Astrocyte of the cerebellum (primary cell): ENCODE measurements at regions not wholly inside any gene's neighbourhood (a gene's known extent, or its start where the extent isn't known, plus 50 kb on each side); places are given as distances from the start of the nearest gene placed in this dataset.

Source experiments
- DNase-seq: peaks from one replicate; pipeline ENCODE4 v3.0.0-alpha.2; 2011; ENCODE audit warnings: low read depth
- H3K4me3 ChIP-seq: 2 replicates; pipeline ENCODE4 v1.5.1; 2011; ENCODE audit warnings: mild to moderate bottlenecking, low read depth, low read length, moderate library complexity
- CTCF ChIP-seq: IDR thresholded peaks from 2 replicates; pipeline ENCODE4 v1.5.1; 2012; ENCODE audit warnings: low read length, low read depth, moderate library complexity, mild to moderate bottlenecking; ENCODE audit errors: missing control alignments
- in situ Hi-C: cut with HindIII; loops from 2 replicates; pipeline ENCODE4 v1.10.0; 2017; ENCODE audit warnings: low sequenced_read_pairs

GRCh38 chr17:21814776-21815175 is 122.5 kb downstream of the KCNJ18 start:
- H3K4me3 ChIP-seq, result no peak overlapping the region
- in situ Hi-C loops, result no loop called here
- no peak for TF ChIP-seq CTCF
- DNase-seq, result no peak

GRCh38 chr17:21815352-21816063 is 123.2 kb downstream of the KCNJ18 start:
- DNase-seq, result no peak
- in situ Hi-C loops, result no loop called here
- no peak for TF ChIP-seq CTCF
- no peak overlapping the region for H3K4me3 ChIP-seq

GRCh38 chr17:21816592-21817567 is 124.6 kb downstream of the KCNJ18 start:
- in situ Hi-C loops, result no loop called here
- TF ChIP-seq CTCF, result no peak
- no peak overlapping the region for H3K4me3 ChIP-seq
- no peak for DNase-seq

- DNase-seq, result no peak
- no peak for TF ChIP-seq CTCF
Observed at GRCh38 chr17:21817791-21818364, 125.6 kb downstream of the KCNJ18 start.

GRCh38 chr17:21823090-21823489 is 130.8 kb downstream of the KCNJ18 start:
- DNase-seq, result no peak
- no peak overlapping the region for H3K4me3 ChIP-seq
- in situ Hi-C loops, result no loop called here
- no peak for TF ChIP-seq CTCF

More at GRCh38 chr17:21817791-21818364, 125.6 kb downstream of the KCNJ18 start:
- in situ Hi-C loops, result no loop called here
- no peak overlapping the region for H3K4me3 ChIP-seq

- in situ Hi-C loops, result no loop called here
- H3K4me3 ChIP-seq, result no peak overlapping the region
- DNase-seq, result no peak
- TF ChIP-seq CTCF, result no peak
Observed at GRCh38 chr17:21823643-21824042, 131.3 kb downstream of the KCNJ18 start.
